Stimulated activated naive CD4-positive, alpha-beta T cell (primary cell): ENCODE measurements at regions not wholly inside any gene's neighbourhood (a gene's known extent, or its start where the extent isn't known, plus 50 kb on each side); places are given as distances from the start of the nearest gene placed in this dataset.
"Not testable (repeated sequence)": the region's sequence is repeated elsewhere in the genome, so short reads cannot be mapped to it uniquely, and the experiment has no call there.

Experiments used
- DNase-seq, 6 experiments: peaks; one replicate each; lab custom pipeline; 2025; lab: John Stamatoyannopoulos, UW

DNA sequence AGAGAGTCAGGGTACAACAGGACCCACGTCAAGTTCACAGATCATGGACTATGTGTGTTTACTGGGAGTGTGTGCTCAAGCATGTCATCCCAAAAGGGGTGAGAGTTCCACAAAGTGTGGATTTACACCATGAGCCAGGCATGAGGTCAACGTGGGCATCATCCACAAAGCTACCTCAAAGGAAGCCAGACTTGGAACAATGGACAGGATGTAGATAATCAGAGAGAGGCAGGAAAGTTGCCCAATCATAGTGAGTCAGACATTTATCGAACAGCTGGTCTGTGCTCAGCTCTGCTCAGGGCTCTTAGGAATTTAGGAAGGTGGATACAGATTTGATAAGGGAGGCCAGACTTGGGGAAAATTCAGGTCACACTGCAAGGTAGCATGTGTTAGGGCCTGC, 317.2 kb upstream of the CDYL start:
- DNase-seq, result no peak

DNA sequence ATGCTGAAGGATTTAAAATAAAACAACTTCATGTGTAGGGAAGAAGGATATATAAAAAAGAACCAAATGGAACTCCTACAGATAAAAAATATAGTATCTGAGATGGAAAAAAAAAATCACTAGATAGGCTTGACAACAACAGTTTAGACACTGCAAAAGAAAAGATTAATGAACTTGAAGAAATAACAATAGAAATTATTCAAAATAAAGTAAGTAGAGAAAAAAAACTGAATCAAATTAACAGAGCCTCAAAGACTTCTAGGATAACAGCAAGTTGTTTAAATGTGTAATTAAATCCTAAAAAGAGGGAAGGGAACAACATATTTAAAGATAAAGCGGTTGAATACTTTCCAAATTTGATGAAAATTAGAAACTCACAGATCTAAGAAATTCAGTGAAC, 316.3 kb upstream of the ECI2 start:
- no peak for DNase-seq

DNA sequence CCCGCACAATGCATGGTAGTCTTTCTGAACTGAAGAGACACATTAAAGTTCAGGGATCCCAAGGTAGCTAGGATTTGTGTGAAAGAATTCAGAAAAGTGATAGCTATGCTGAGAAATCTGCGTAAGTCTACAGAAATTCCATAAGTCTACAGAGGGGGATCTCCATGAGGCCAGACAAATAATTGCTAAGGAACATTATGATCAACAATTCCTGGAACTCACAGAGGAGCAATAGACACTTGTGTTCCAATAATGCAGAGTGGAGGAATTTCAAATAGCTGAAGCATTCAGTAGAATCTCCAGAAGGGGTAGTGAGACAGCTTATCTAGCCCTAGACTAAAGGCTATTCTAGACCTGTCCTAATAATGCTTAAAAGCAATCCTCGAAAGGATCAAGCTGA, 315.7 kb upstream of the ECI2 start:
- DNase-seq, result no peak

DNA sequence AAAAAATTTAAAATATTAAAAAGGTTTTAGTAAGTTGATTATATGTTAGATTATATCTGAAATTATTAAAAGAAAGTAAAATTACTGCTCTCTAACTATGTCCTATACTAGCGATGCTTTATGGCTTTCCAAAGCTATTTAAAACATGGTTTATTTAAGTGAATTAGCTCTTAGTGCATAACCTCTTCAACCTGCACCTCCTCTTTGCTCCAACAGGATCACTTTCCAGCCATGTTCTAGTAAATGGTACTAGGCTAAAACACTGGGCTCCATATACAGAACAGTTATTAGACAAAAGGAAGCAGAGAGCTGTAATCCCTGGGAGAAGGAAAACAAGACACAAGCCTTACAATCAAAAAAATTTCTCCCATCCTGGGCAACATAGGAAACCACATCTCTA, 314.9 kb upstream of the ECI2 start:
- DNase-seq, result no peak

DNA sequence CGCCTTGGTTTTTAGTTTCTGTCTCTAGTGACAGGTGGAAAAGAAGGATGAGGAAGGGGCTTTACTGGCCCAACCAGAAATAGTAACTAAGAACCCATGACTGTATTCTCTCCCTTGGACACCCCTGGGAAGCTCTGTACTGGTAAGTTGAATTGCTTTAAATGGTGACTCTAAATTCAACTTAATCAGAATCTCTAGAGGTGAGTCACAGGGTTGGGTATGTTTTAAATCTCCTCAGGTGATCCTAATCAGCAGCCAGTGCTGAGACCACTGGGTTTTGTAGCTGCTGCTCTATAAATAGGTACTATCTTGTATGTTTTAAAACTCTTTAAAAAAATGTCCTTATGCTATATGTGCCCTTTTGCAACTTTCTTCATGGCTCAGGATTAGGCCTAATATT, 314.0 kb upstream of the ECI2 start:
- DNase-seq, result no peak

DNA sequence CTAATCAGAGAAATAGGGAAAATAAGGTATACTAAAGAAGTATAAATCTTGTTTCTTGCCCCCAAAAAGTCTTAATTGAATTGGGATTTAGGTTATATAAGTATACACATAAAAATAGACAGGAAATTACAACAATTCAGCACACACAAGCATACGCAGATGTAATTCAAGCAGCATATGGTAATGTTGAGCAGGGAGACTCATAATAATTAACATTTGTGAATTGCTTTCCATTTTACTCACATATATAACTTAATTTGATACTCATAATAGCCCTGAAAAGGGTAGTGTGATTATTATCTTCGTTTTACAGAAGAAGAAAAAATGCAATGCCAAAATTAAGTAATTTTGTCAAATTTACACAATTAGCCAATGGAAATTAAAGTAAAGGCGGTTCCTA, 313.5 kb upstream of the ECI2 start:
- no peak for DNase-seq

DNA sequence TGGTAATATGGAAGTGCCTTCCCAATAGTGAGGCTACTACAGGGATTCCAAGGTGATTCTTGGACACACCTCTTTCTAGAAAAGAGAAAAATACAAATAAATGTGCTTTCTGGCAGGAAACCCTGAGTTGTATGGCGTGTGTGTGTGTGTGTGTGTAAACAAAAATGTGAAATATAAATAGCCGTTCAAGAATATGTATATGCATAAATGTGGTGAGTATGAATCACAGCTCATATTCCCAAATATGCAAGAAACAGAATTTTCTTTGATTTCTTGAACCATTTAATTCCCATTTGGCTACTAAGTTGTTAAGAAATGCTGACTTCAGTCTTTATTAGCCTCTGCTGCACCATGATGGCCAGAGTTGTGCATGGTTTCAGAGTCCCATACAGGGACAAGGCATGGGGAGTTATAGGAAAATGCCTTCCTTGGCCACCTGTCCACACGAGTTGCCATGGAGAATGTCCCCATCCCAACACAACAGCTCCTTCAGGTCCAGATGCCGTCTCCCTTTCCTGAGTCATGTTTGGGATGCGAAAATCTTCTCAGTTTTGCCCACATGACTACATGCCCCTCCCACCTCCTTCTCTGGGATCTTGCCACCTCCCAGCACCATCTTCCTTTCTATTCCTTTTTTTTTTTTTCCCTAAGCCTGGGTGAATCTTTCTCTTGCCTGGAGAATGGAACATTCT, 312.4 kb upstream of the ECI2 start:
- DNase-seq, result no peak

DNA sequence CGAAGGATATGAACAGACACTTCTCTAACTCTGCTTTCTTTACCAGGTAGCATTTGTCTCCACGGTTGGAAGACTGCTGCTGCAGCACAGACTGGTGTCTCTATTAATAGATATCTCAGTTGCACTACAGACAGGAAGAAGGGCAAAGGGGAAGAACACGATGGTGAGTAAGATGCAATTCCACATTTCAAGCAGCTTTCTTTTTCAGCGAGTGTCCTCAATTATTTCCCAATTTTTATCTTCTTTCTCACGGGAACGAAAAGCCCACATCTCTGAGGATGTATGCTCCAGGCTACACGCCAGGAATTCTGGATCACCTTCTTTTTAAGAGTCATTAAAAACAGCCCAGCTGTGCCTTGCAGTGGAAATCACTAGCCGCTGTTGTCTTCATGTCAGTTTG, 311.6 kb upstream of the ECI2 start:
- no peak for DNase-seq

DNA sequence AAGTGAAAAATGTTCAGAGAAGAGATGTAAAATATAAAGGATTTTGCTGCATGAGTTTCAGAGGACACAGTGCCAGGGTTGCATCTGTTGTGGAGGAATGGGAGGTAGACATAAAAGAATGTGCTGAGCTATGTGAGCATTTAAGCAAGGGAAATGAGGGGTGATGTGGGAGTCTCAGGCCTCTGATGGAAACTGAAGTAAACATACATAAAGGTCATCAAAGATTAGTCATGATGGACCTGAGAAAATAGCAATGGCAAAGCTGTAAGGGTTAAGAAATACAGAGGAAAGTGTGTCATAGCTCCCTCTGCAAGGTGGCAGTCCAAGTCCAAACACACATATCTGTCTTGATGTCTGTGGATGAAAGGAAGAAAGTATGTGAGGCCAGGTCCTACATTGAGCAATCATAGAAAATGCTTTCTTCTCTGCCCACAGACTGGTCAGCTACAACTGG, 306.6 kb upstream of the ECI2 start:
- no peak for DNase-seq

DNA sequence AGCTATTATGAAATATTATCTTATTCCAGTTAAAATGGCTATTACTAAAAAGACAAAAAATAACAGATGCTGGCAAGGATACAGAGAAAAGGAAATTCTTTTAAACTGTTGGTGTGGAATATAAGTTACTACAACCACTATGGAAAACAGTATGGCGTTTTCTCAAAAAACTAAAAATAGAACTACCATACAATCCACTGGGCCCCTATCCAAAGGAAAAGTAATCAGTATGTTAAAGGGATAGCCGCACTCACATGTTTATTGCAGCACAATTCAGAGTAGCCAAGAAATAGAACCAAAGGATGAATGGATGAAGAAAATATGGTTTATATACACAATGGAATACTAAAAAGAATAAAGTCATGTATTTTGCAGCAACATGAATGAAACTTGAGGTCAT, 303.8 kb upstream of the ECI2 start:
- no peak for DNase-seq

DNA sequence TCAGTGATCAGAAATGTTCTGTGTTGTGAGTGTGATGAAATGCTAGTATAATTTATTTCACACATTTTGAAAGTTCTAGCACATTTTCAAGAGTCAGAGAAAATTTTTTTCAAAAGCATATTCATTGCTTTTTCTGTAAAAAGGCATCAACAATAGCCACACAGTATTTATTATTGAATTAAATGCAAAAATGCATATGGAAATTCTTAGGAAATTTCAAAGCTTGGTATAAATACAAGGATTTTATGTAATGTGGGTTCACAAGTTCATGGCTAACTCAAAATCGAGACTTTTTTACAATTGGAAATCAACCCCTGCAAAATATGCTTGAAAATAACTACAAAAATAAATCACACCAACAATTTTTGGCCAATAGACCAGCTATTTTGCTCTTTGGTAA, 302.0 kb upstream of the ECI2 start:
- DNase-seq, result no peak

DNA sequence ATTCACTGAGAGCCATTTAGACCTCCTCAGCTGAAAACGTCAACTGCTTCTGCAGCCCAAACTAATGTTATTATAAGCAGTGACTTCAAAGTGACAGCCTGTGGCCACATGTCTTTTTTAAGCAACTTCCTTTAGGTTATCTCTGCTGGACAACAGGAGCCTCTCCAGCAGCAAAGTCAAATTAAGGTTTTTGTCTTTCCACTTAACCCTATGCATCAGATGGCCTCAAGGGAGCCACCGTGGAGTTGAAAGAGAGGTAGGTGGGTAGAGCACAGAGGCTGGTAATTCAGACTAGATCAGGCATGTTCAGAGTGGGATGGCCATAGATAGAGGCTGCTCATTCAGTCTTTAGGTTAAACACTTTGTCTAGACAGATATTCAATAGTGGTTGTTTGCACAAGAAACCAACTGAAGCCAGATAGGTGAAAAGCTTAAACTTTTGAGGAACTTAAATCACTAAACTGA, 300.6 kb upstream of the ECI2 start:
- no peak for DNase-seq

DNA sequence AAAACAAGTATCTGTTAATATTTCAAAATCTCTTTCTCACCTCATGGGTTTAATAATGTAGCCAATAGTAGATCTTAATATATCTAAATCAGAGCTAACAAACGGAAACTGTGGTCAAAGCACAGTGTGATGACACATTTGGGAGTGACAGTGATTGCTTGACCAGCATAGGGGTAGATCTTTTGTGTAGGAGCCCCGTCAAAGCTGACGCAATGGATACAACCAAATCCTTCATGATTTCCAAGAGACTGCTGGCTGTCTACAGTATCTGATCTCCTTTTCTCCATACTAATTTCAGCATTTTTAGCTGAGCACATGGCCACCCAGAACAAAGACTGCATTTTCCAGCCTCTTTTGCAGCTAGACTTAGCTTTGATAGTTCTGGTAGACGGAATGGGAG, 299.3 kb upstream of the ECI2 start:
- no peak for DNase-seq

DNA sequence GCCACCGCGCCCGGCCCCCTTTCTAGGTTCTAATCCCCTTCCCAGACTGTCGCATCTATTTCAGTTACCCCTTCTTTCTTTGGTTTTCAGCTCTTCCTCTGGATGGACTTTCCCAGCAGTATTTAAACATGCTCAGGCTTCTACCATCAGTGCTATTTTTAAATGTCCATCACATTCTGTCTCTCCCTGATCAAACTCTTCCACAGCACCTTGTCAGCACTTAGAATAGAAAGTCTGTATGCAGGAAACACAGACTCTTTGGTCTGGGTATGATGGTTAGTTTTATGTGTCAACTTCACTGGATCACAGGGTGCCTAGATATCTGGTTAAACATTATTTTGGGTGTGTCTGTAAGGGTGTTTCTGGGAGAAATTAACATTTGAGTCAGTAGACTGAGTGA, 297.8 kb upstream of the ECI2 start:
- DNase-seq, result no peak

DNA sequence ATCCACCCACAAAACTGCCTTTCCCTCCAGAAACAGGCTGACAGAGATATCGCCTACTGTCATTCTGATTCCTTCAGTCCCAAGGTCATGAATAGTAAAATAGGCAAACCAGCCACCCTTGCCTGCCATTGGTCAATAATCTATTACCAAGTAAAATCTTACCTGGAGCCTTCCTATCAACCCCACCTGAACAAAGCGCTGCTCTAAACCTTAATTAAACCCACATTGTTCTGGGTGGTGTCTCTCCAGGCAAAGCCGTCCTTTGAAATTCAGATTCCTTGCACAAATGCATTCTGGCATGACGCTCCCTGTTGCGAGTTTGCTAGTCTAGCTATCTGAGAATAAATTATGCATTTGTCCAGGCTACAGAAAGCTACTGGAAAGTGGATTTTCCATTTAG, 291.6 kb upstream of the ECI2 start:
- DNase-seq, result no peak

DNA sequence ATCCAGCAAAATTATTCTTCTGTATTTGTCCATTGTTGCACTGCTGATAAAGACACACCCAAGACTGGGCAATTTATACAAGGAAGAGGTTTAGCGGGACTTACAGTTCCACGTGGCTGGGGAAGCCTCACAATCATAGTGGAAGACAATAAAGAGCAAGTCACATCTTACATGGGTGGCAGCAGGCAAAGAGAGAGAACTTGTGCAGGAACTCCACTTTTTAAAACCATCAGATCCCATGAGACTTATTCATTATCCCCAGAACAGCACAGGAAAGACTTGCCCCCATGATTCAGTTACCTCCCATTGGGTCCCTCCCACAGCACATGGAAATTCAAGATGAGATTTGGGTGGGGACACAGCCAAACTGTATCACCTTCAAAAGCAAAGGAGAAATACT, 286.5 kb upstream of the ECI2 start:
- DNase-seq, result no peak

DNA sequence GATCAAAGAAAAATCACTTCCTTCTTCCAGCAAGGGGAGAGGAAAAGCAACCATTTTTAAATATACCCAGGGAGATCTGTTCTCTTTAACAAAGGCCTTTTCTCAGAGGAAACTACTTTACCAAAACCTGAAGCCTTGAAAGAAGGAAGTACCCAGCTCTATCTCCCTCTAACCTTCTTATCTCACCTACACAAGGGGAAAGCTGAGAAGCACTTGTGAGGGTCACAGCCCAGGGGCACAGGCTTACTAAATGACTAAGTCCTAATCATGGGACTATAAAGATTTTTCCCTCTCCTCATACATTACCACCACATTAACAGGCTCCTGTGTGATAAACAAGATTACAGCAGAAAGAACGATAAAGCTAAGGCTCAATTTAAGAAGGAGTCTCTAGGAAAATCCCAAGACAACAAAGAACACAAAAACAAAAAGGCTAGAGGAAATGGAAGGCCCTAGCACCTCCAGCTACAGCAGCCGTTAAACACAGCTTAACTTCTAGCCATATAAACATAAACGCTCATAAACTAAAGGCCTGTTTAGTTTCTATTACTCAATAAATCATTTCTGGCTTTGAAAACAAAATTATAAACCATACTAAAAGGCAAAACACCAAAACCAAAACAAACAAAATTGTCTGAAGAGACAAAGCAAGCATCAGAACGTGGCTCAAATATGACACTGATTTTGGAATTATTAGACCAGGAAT, 284.9 kb upstream of the ECI2 start:
- DNase-seq, result no peak

DNA sequence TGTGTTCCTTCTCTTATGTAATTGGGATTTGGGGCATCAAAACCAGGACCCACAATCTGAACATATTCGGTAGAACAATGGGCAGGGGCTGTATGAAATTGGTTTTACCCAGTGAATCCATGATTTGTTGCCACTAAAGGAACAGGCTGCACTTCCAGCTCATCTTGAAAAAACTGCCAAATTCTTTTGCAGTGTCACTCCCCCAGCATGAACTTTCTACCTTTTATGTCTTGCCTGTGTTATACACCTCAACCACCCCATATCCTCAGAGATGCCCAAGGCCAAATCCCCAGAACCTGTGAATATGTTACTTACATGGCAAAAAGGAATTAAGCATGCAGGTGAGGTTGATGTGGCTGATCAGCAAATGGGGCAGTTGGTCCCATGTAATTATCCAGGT, 280.2 kb upstream of the ECI2 start:
- DNase-seq, result no peak

DNA sequence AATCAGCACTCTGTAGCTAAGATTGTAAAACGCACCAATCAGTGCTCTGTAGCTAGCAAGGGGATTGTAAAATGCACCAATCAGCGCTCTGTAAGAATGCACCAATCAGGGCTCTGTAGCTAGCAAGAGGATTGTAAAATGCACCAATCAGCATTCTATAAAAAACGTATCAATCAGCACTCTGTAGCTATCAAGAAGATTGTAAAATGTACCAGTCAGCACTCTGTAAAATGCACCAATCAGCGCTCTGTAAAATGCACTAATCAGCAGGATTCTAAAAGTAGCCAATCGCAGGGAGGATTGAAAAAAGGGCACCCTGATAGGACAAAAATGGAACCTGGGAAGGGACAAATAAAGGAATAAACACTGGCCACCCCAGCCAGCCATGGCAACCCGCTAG, 278.7 kb upstream of the ECI2 start:
- not testable (repeated sequence) for DNase-seq

DNA sequence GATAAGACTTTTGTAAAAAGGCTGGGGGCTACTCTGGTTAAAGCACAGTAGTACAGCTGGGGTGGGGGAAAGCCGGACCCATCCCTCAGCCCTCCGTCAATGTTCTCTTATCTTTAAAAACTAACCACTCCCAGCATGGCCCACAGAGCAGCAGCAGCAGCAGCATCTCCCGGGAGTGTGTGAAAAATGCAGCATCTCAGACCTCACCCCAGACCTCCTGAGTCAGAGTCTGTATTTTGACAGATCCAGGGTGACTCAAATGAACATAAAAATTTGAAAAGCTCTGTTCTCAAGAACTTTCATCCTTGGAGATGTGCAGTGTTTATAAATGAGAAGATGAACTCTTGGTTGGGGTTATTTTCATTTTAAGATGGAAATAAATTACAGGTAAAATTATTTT, 277.7 kb upstream of the ECI2 start:
- no peak for DNase-seq

DNA sequence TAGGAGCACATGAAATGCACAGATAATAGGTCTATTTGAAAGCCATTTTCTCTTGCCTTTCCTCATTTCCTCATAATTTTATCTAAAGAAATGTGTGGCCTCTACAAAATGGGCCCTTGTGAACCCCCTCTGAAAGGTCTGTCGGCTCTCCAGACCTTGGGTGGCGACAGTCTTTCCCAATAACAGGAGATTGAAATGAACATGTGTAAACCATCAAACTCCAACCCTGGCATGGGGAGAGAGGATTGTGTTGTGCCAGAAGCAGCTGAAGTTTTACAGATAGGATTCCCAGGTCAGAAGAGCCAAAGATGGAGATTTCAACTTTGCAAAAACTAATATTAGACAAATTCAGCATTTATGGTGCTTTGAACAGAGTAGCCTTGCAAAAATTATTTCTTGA, 277.1 kb upstream of the ECI2 start:
- no peak for DNase-seq

DNA sequence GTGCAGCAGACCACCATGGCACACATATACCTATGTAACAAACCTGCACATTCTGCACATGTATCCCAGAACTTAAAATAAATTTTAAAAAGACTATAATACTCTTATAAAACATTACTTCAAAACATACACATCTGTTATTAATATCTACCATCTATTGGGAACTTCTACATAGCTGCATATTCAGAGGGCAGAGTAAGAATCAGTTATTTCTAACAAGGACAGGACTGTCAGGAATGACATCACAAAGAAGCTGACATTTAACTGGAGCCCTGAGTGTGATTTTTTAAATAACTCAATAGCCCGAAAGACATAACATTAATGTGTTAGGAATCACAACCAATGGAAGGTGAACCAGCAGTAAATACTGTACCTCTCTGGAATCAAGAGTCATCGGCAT, 276.7 kb upstream of the ECI2 start:
- no peak for DNase-seq

DNA sequence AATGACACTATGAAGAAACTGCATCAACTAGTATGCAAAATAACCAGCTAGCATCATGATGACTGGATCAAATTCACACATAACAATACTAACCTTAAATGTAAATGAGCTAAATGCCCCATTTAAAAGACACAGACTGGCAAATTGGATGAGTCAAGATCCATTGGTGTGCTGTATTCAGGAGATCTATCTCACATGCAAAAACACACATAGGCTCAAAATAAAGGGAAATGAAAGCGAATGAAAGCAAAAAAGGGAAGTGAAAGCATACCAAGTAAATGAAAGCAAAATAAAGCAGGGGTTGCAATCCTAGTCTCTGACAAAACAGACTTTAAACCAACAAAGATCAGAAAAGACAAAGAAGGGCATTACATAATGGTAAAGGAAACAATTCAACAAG, 272.3 kb upstream of the ECI2 start:
- not testable (repeated sequence) for DNase-seq

DNA sequence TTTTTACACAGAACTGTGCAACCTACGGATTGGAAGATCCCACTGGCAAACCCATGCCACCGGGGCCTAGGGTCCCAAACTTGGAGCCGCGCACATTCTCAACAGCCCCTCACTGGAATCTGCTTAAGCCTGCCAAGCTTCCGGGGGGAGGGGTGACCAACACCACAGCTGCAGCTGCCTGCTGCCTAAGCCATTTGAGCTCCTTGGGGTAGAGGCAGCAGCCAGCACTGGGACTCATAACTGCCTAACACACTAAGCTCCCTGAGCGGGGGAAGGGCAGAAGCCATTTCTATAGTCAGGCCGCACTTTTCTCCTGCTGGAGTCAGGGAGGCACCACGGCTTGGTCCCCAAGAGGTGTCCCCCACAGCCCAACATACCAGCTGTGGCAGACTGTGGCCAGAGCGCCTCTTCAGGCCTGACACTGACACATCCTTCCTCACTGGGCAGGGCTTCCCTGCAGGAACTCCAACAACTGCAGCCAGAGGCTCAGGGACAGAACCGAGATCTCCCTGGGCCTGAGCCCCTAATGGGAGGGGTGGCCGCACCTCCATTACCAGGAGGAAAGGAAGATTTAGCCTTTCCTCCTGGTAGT, 270.3 kb upstream of the ECI2 start:
- DNase-seq, result no peak
